ENCODE measurements at regions not wholly inside any gene's neighbourhood (a gene's known extent, or its start where the extent isn't known, plus 50 kb on each side); places are given as distances from the start of the nearest gene placed in this dataset.
"Not testable (repeated sequence)": the region's sequence is repeated elsewhere in the genome, so short reads cannot be mapped to it uniquely, and the experiment has no call there.

DNA sequence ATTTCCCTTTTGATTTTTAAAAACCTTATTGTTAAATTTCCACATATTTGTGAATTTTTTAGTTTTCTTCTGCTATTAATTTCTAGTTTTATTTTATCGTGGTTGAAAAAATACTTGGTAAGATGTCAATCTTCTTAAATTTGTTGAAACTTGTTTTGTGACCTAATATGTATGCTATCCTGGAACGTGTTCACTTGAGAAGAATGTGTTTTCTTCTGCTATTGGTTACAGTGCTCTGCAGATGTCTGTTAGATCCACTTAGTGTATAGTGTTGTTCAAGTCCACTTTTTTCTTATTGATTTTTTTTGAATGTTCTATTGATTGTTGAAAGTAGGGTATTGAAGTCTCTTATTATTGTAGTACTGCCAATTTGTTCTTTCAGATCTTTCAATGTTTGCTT lies 116.5 kb upstream of the NETO1 start:
- DNase-seq = no peak
- Histone ChIP-seq H3K9ac (ENCODE audit: low read length) (no peak overlapping the region), H2BK15ac (ENCODE audit: low read depth, poor library complexity, severe bottlenecking) (no peak overlapping the region), H2BK12ac (ENCODE audit: low read length in 2 of 2) (no peak overlapping the region), H3K4me3 (ENCODE audit: insufficient read depth in 1 of 2, low read depth in 1 of 2, low read length in 2 of 2) (no peak overlapping the region), H2BK120ac (ENCODE audit: low read depth, low read length) (no peak overlapping the region), H3K27ac (ENCODE audit: low read length, poor library complexity, severe bottlenecking) (no peak overlapping the region), H3K14ac (ENCODE audit: low read length in 2 of 2) (no peak overlapping the region), H3K4me1 (ENCODE audit: control insufficient read depth, insufficient read depth, low read depth, low read length) (no peaks in the 10 kb centered on the region), H3K9me3 (ENCODE audit: control insufficient read depth, low read length) (peaks cover 36% of the 10 kb centered on the region), H2BK5ac (ENCODE audit: low read depth, low read length, poor library complexity, severe bottlenecking) (no peak overlapping the region), H3K27me3 (ENCODE audit: control insufficient read depth in 1 of 2, insufficient read depth in 1 of 2, low read length in 2 of 2) (no peaks in the 10 kb centered on the region), H3K4me2 (ENCODE audit: low read length, poor library complexity, severe bottlenecking) (no peak overlapping the region), H3K18ac (ENCODE audit: low read depth in 1 of 2, low read length in 2 of 2) (no peak overlapping the region), H3K36me3 (ENCODE audit: control insufficient read depth in 1 of 2, insufficient read depth in 2 of 2, low read depth in 1 of 2, low read length in 2 of 2) (no peaks in the 10 kb centered on the region), H4K91ac (ENCODE audit: low read length) (no peak overlapping the region), H3K79me1 (replicated peaks; ENCODE audit: low read length, poor library complexity, severe bottlenecking) (no peaks in the 10 kb centered on the region), H2AK5ac (ENCODE audit: low read length, severe bottlenecking) (no peak overlapping the region), H2AFZ (ENCODE audit: low read depth, low read length) (no peak overlapping the region), H3K4ac (ENCODE audit: low read depth in 1 of 2, low read length in 2 of 2) (no peak overlapping the region), H4K8ac (ENCODE audit: low read length) (no peak overlapping the region), H3K23ac (ENCODE audit: low read length in 2 of 2) (no peak overlapping the region)
- WGBS = 69% methylated on average over 2 of the region's 2 CpGs

DNA sequence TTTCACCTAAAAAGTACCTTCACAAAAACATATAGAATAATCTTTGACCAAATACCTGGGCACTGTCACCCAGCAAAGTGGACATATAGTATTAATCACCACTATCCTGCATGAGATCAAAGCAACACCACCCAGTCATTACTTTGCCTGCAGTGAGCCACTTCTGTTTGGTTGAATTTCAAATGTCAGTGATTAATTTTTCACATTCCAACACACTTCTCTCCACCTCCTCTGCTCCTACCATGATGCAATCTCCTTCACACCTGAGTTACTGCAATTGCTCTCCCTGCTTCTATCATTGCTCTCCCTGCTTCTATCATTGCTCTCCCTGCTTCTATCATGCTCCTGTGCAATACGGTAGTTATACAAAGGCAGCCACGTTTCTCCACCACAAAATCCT lies 106.1 kb upstream of the NETO1 start:
- 74% methylated on average over 2 of the region's 2 CpGs for WGBS
- H3K9ac ChIP-seq (ENCODE audit: low read length) = no peak overlapping the region
- H2AK5ac ChIP-seq (ENCODE audit: low read length, severe bottlenecking) = no peak overlapping the region
- no peak overlapping the region for H2BK15ac ChIP-seq (ENCODE audit: low read depth, poor library complexity, severe bottlenecking)
- H3K4me2 ChIP-seq (ENCODE audit: low read length, poor library complexity, severe bottlenecking) = no peak overlapping the region
- no peaks in the 10 kb centered on the region for H3K4me1 ChIP-seq (ENCODE audit: control insufficient read depth, insufficient read depth, low read depth, low read length)
- no peak overlapping the region for H3K23ac ChIP-seq (ENCODE audit: low read length in 2 of 2)
- H3K27me3 ChIP-seq (ENCODE audit: control insufficient read depth in 1 of 2, insufficient read depth in 1 of 2, low read length in 2 of 2) = no peaks in the 10 kb centered on the region
- no peak overlapping the region for H4K91ac ChIP-seq (ENCODE audit: low read length)
- H3K27ac ChIP-seq (ENCODE audit: low read length, poor library complexity, severe bottlenecking) = no peak overlapping the region
- no peak overlapping the region for H2BK120ac ChIP-seq (ENCODE audit: low read depth, low read length)
- H3K4me3 ChIP-seq (ENCODE audit: insufficient read depth in 1 of 2, low read depth in 1 of 2, low read length in 2 of 2) = no peak overlapping the region
- H3K36me3 ChIP-seq (ENCODE audit: control insufficient read depth in 1 of 2, insufficient read depth in 2 of 2, low read depth in 1 of 2, low read length in 2 of 2) = no peaks in the 10 kb centered on the region
- no peak overlapping the region for H4K8ac ChIP-seq (ENCODE audit: low read length)
- no peaks in the 10 kb centered on the region for H3K79me1 ChIP-seq (replicated peaks; ENCODE audit: low read length, poor library complexity, severe bottlenecking)
- H3K9me3 ChIP-seq (ENCODE audit: control insufficient read depth, low read length) = peaks cover 22% of the 10 kb centered on the region
- no peak overlapping the region for H2BK5ac ChIP-seq (ENCODE audit: low read depth, low read length, poor library complexity, severe bottlenecking)
- H3K14ac ChIP-seq (ENCODE audit: low read length in 2 of 2) = no peak overlapping the region
- DNase-seq = no peak
- H2BK12ac ChIP-seq (ENCODE audit: low read length in 2 of 2) = no peak overlapping the region
- H2AFZ ChIP-seq (ENCODE audit: low read depth, low read length) = no peak overlapping the region
- no peak overlapping the region for H3K4ac ChIP-seq (ENCODE audit: low read depth in 1 of 2, low read length in 2 of 2)
- H3K18ac ChIP-seq (ENCODE audit: low read depth in 1 of 2, low read length in 2 of 2) = no peak overlapping the region

GRCh38 chr18:72965616-72966015 lies 97.8 kb upstream of the NETO1 start:
- Histone ChIP-seq H2BK15ac (ENCODE audit: low read depth, poor library complexity, severe bottlenecking) (no peak overlapping the region), H2AK5ac (ENCODE audit: low read length, severe bottlenecking) (no peak overlapping the region), H4K91ac (ENCODE audit: low read length) (no peak overlapping the region), H3K27ac (ENCODE audit: low read length, poor library complexity, severe bottlenecking) (no peak overlapping the region), H3K14ac (ENCODE audit: low read length in 2 of 2) (no peak overlapping the region), H2BK120ac (ENCODE audit: low read depth, low read length) (no peak overlapping the region), H3K4me1 (ENCODE audit: control insufficient read depth, insufficient read depth, low read depth, low read length) (no peaks in the 10 kb centered on the region), H4K8ac (ENCODE audit: low read length) (no peak overlapping the region), H2BK12ac (ENCODE audit: low read length in 2 of 2) (no peak overlapping the region), H3K18ac (ENCODE audit: low read depth in 1 of 2, low read length in 2 of 2) (no peak overlapping the region), H3K79me1 (replicated peaks; ENCODE audit: low read length, poor library complexity, severe bottlenecking) (no peaks in the 10 kb centered on the region), H3K4me2 (ENCODE audit: low read length, poor library complexity, severe bottlenecking) (no peak overlapping the region), H3K23ac (ENCODE audit: low read length in 2 of 2) (no peak overlapping the region), H2AFZ (ENCODE audit: low read depth, low read length) (no peak overlapping the region), H3K4me3 (ENCODE audit: insufficient read depth in 1 of 2, low read depth in 1 of 2, low read length in 2 of 2) (no peak overlapping the region), H3K27me3 (ENCODE audit: control insufficient read depth in 1 of 2, insufficient read depth in 1 of 2, low read length in 2 of 2) (no peaks in the 10 kb centered on the region), H3K36me3 (ENCODE audit: control insufficient read depth in 1 of 2, insufficient read depth in 2 of 2, low read depth in 1 of 2, low read length in 2 of 2) (no peaks in the 10 kb centered on the region), H3K9me3 (ENCODE audit: control insufficient read depth, low read length) (peaks cover 15% of the 10 kb centered on the region), H2BK5ac (ENCODE audit: low read depth, low read length, poor library complexity, severe bottlenecking) (no peak overlapping the region), H3K9ac (ENCODE audit: low read length) (no peak overlapping the region), H3K4ac (ENCODE audit: low read depth in 1 of 2, low read length in 2 of 2) (no peak overlapping the region)
- no peak for DNase-seq
- WGBS = 86% methylated on average over 8 of the region's 9 CpGs

DNA sequence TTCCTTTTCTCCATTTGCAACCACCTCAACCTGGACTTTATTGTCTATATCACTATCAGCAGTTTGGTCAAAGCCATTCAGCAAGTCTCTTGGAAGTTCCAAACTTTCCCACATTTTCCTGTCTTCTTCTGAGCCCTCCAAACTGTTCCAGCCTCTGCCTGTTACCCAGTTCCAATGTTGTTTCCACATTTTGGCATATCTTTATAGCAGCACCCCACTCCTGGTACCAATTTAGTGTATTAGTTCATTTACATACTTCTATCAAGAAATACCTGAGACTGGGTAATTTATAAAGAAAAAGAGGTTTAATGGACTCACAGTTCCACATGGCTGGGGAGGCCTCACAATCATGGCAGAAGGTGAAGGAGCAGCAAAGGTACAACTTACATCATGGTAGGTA lies 90.4 kb upstream of the NETO1 start:
- H3K14ac ChIP-seq (ENCODE audit: low read length in 2 of 2); H2BK12ac ChIP-seq (ENCODE audit: low read length in 2 of 2); H3K4me3 ChIP-seq (ENCODE audit: insufficient read depth in 1 of 2, low read depth in 1 of 2, low read length in 2 of 2); H3K23ac ChIP-seq (ENCODE audit: low read length in 2 of 2); H3K27me3 ChIP-seq (ENCODE audit: control insufficient read depth in 1 of 2, insufficient read depth in 1 of 2, low read length in 2 of 2); DNase-seq; H3K27ac ChIP-seq (ENCODE audit: low read length, poor library complexity, severe bottlenecking); H3K36me3 ChIP-seq (ENCODE audit: control insufficient read depth in 1 of 2, insufficient read depth in 2 of 2, low read depth in 1 of 2, low read length in 2 of 2); H3K4me2 ChIP-seq (ENCODE audit: low read length, poor library complexity, severe bottlenecking); H4K8ac ChIP-seq (ENCODE audit: low read length); H2BK5ac ChIP-seq (ENCODE audit: low read depth, low read length, poor library complexity, severe bottlenecking); H3K9ac ChIP-seq (ENCODE audit: low read length); H3K4me1 ChIP-seq (ENCODE audit: control insufficient read depth, insufficient read depth, low read depth, low read length); H4K91ac ChIP-seq (ENCODE audit: low read length); H2AFZ ChIP-seq (ENCODE audit: low read depth, low read length); H2AK5ac ChIP-seq (ENCODE audit: low read length, severe bottlenecking); H3K4ac ChIP-seq (ENCODE audit: low read depth in 1 of 2, low read length in 2 of 2); H2BK120ac ChIP-seq (ENCODE audit: low read depth, low read length); H2BK15ac ChIP-seq (ENCODE audit: low read depth, poor library complexity, severe bottlenecking); H3K18ac ChIP-seq (ENCODE audit: low read depth in 1 of 2, low read length in 2 of 2); H3K79me1 ChIP-seq (replicated peaks; ENCODE audit: low read length, poor library complexity, severe bottlenecking): not testable (repeated sequence)
- peaks cover 46% of the 10 kb centered on the region for H3K9me3 ChIP-seq (ENCODE audit: control insufficient read depth, low read length)
